H1 (cell line): ENCODE measurements at regions not wholly inside any gene's neighbourhood (a gene's known extent, or its start where the extent isn't known, plus 50 kb on each side); places are given as distances from the start of the nearest gene placed in this dataset.

Source experiments
- CTCF ChIA-PET: fragments of 300-600 bp; sonication (Branson Sonifier 250); formaldehyde crosslinking; loops from one replicate; lab custom pipeline; 2021; ENCODE audit not compliant: partially characterized antibody; lab: Charles Lee
- POLR2A ChIA-PET: fragments of 300-600 bp; sonication (Branson Sonifier 250); formaldehyde crosslinking; loops from one replicate; lab custom pipeline; 2021; ENCODE audit warnings: inconsistent platforms; ENCODE audit not compliant: partially characterized antibody; lab: Charles Lee
- DNase-seq, 2 experiments: peaks; one replicate each; pipeline versions ENCODE4 v3.0.0 to v3.0.0-alpha.2; 2010 to 2022; ENCODE audit warnings: low spot score in 2 of 2, low read depth in 1 of 2, mixed read lengths in 1 of 2
- FAIRE-seq: peaks from 2 replicates; lab custom pipeline; 2011; peaks lifted over from hg19 to GRCh38; lab: Jason Lieb, UNC
- H2AFZ ChIP-seq: 2 replicates; pipeline ENCODE4 v1.8.1; 2012; ENCODE audit warnings: low read length, inconsistent platforms
- H2AK5ac ChIP-seq: 2 replicates; pipeline ENCODE4 v1.6.1; 2013; ENCODE audit warnings: low read depth, low read length
- H2BK120ac ChIP-seq: replicated peaks from 2 replicates; pipeline ENCODE3; 2013; ENCODE audit warnings: low read depth, low read length, inconsistent platforms
- H2BK12ac ChIP-seq: 2 replicates; pipeline ENCODE4 v1.6.1; 2013; ENCODE audit warnings: low read depth, low read length
- H2BK15ac ChIP-seq: 2 replicates; pipeline ENCODE4 v1.6.1; 2013; ENCODE audit warnings: low read length
- H2BK20ac ChIP-seq: 2 replicates; pipeline ENCODE4 v1.6.1; 2013; ENCODE audit warnings: low read length
- H2BK5ac ChIP-seq: 2 replicates; pipeline ENCODE4 v1.6.1; 2013; ENCODE audit warnings: low read depth, low read length
- H3K14ac ChIP-seq: 2 replicates; pipeline ENCODE4 v1.6.1; 2013; ENCODE audit warnings: inconsistent platforms; ENCODE audit not compliant: insufficient read length
- H3K18ac ChIP-seq: 2 replicates; pipeline ENCODE4 v1.6.1; 2013; ENCODE audit warnings: low read length; ENCODE audit errors: extremely low read depth
- H3K23ac ChIP-seq: 2 replicates; pipeline ENCODE4 v1.6.1; 2013; ENCODE audit warnings: inconsistent platforms; ENCODE audit not compliant: insufficient read length
- H3K23me2 ChIP-seq: 2 replicates; pipeline ENCODE4 v1.6.1; 2013; ENCODE audit warnings: low read depth, low read length
- H3K27ac ChIP-seq: 2 replicates; pipeline ENCODE4 v1.6.1; 2011; ENCODE audit warnings: low read depth, low read length, inconsistent platforms
- H3K27me3 ChIP-seq, 4 experiments: replicated peaks in 1 of 4; 1 replicate in 1 of 4; 2 replicates in 3 of 4; pipeline versions ENCODE4 v1.6.1 to v1.8.1; 2011 to 2013; ENCODE audit warnings: low read length in 3 of 4, mild to moderate bottlenecking in 3 of 4, inconsistent platforms in 2 of 4, mixed read lengths in 2 of 4, moderate library complexity in 1 of 4; ENCODE audit not compliant: control insufficient read depth in 3 of 4, insufficient read depth in 3 of 4; ENCODE audit errors: extremely low read depth in 1 of 4
- H3K36me3 ChIP-seq, 4 experiments: 2 replicates each; pipeline versions ENCODE4 v1.6.1 to v1.8.1; 2011 to 2013; ENCODE audit warnings: mild to moderate bottlenecking in 4 of 4, low read length in 3 of 4, moderate library complexity in 2 of 4, control low read depth in 1 of 4, inconsistent platforms in 1 of 4; ENCODE audit not compliant: insufficient read depth in 4 of 4, control insufficient read depth in 2 of 4
- H3K4ac ChIP-seq: replicated peaks from 2 replicates; pipeline ENCODE3; 2013; ENCODE audit warnings: low read length, low read depth, mixed read lengths, inconsistent platforms; ENCODE audit not compliant: insufficient read length
- H3K4me1 ChIP-seq, 4 experiments: replicated peaks in 1 of 4; 1 replicate in 1 of 4; 2 replicates in 3 of 4; pipeline versions ENCODE4 v1.6.1 to v1.8.1; 2011 to 2013; ENCODE audit warnings: low read length in 3 of 4, inconsistent platforms in 2 of 4, mixed read lengths in 1 of 4; ENCODE audit not compliant: insufficient read depth in 4 of 4, control insufficient read depth in 3 of 4
- H3K4me2 ChIP-seq, 2 experiments: 2 replicates each; pipeline versions ENCODE4 v1.6.1 to v1.8.1; 2011 to 2013; ENCODE audit warnings: low read depth in 2 of 2, low read length in 2 of 2, control low read depth in 1 of 2, inconsistent platforms in 1 of 2, mild to moderate bottlenecking in 1 of 2; ENCODE audit not compliant: insufficient read depth in 1 of 2
- H3K4me3 ChIP-seq, 4 experiments: fragments of 200-600, 300-600 bp in 1 of 4; sonication (generic), shearing (Covaris generic), sonication (Bioruptor Twin) in 1 of 4; 2 replicates each; pipeline versions ENCODE4 v1.5.1 to v1.8.1; 2011 to 2016; ENCODE audit warnings: low read length in 4 of 4, low read depth in 3 of 4, control low read depth in 2 of 4, inconsistent platforms in 2 of 4, mild to moderate bottlenecking in 2 of 4, mixed read lengths in 1 of 4, moderate library complexity in 1 of 4; ENCODE audit not compliant: insufficient read depth in 2 of 4; ENCODE audit errors: extremely low read depth in 1 of 4
- H3K56ac ChIP-seq: replicated peaks from 2 replicates; pipeline ENCODE3; 2013; ENCODE audit warnings: low read depth, mild to moderate bottlenecking, mixed read lengths, low read length, inconsistent platforms; ENCODE audit not compliant: insufficient read length
- H3K79me1 ChIP-seq: 2 replicates; pipeline ENCODE4 v1.6.1; 2013; ENCODE audit warnings: low read depth, low read length, control low read depth
- H3K79me2 ChIP-seq, 2 experiments: 2 replicates each; pipeline versions ENCODE4 v1.6.1 to v1.8.1; 2012 to 2013; ENCODE audit warnings: low read length in 2 of 2, mild to moderate bottlenecking in 2 of 2, inconsistent platforms in 1 of 2; ENCODE audit not compliant: insufficient read depth in 2 of 2, control insufficient read depth in 1 of 2
- H3K9ac ChIP-seq, 4 experiments: replicated peaks in 1 of 4; 1 replicate in 1 of 4; 2 replicates in 3 of 4; pipeline versions ENCODE4 v1.6.1 to v1.8.1; 2011 to 2013; ENCODE audit warnings: low read depth in 3 of 4, low read length in 3 of 4, control low read depth in 2 of 4, mild to moderate bottlenecking in 2 of 4, moderate library complexity in 2 of 4, inconsistent platforms in 1 of 4; ENCODE audit errors: extremely low read depth in 1 of 4
- H3K9me3 ChIP-seq, 2 experiments: 2 replicates each; pipeline versions ENCODE4 v1.6.1 to v1.8.1; 2012 to 2013; ENCODE audit warnings: mild to moderate bottlenecking in 2 of 2, moderate library complexity in 2 of 2, control low read depth in 1 of 2, inconsistent platforms in 1 of 2, low read depth in 1 of 2, low read length in 1 of 2, mixed read lengths in 1 of 2; ENCODE audit not compliant: insufficient read depth in 2 of 2
- H4K20me1 ChIP-seq, 2 experiments: replicated peaks in 1 of 2; 2 replicates each; pipeline versions ENCODE3 to v1.8.1; 2011 to 2013; ENCODE audit warnings: inconsistent platforms in 2 of 2, low read length in 2 of 2, mild to moderate bottlenecking in 1 of 2; ENCODE audit not compliant: insufficient read depth in 2 of 2, control insufficient read depth in 1 of 2
- H4K5ac ChIP-seq: 2 replicates; pipeline ENCODE4 v1.6.1; 2013; ENCODE audit warnings: low read length, low read depth, mixed read lengths, inconsistent platforms; ENCODE audit not compliant: insufficient read length
- H4K8ac ChIP-seq: 2 replicates; pipeline ENCODE4 v1.8.0; 2013; ENCODE audit warnings: mild to moderate bottlenecking, moderate library complexity, low read length, inconsistent platforms; ENCODE audit not compliant: insufficient read depth; ENCODE audit errors: extremely low read depth
- H4K91ac ChIP-seq: replicated peaks from 2 replicates; pipeline ENCODE3; 2013; ENCODE audit warnings: low read length, mixed read lengths, inconsistent platforms; ENCODE audit not compliant: insufficient read length
- ASH2L ChIP-seq: fragments of 200-600, 300-600 bp; sonication (generic); IDR thresholded peaks from one replicate; pipeline ENCODE4 v1.7.1; 2017; ENCODE audit warnings: low read length
- RBBP5 ChIP-seq: IDR thresholded peaks from 2 replicates; pipeline ENCODE4 v1.7.1; 2012; ENCODE audit warnings: low read depth, mild to moderate bottlenecking, inconsistent platforms, low read length, moderate library complexity, borderline replicate concordance
- WGBS, 2 experiments: shearing (Covaris generic) in 1 of 2; methylation state at CpG; one replicate each; pipeline versions ENCODE4 v1.1.6 to v1.1.7; 2013 to 2015; ENCODE audit warnings: low lambda C conversion rate in 2 of 2, mixed read lengths in 2 of 2, inconsistent platforms in 1 of 2, low coverage in 1 of 2, missing lambda C conversion rate in 1 of 2; ENCODE audit not compliant: insufficient replicate concordance in 2 of 2, insufficient coverage in 1 of 2, insufficient read length in 1 of 2; ENCODE audit errors: extremely low coverage in 1 of 2, missing lambda C conversion rate in 1 of 2; 5-methylcytosine and 5-hydroxymethylcytosine counted together
- TF ChIP-seq, protein P1 (sequence below): IDR thresholded peaks from 2 replicates; pipeline ENCODE4 v1.6.1; 2012; ENCODE audit warnings: inconsistent platforms

DNA sequence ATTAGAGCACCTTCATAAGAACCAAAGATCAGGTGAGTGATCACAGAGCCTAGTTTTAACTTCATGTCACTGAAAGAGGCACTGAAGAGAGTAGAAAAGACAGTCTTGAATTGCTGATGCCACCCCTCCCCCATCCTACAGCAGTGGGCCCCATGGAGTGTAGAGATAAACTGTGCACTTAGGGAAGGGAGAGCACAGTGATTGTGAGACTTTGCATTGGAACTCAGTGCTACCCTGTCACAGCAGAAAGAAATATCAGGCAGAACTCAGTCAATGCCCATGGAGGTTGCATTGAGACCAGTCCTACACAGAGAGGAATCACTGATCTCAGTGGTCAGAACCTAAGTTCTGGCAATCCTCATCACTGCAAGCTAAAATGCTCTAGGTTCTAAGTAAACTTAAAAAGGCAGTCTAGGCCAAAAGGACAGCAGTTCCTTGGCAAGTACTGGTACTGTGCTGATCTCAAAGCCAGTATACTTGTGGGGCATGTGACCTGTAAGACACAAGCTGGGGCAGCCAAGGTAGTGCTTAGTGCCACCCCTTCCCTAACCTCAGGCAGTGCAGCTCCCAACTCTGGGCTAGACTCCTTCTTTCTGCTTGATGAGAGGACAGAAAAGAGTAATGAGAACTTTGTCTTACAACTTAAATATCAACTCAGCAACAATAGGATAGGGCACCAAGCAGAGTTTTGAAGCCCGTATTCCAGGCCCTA is 94.1 kb downstream of the FSCB start:
- Histone ChIP-seq H4K8ac (no peak overlapping the region; the same call in 1 of the 2 replicates), H3K4me3 (no peak overlapping the region), H2BK15ac (no peak overlapping the region), H4K91ac (no peak overlapping the region), H3K36me3 (no peaks in the 10 kb centered on the region), H3K4me2 (peak overlapping the region; percentile 8 to 39; a peak in 2 of 4 replicates), H3K79me1 (no peaks in the 10 kb centered on the region), H4K20me1 (no peaks in the 10 kb centered on the region), H3K56ac (no peak overlapping the region), H2BK5ac (no peak overlapping the region), H3K9ac (no peak overlapping the region), H2AFZ (peak overlapping the region; percentile 94), H3K27me3 (no peaks in the 10 kb centered on the region), H3K23ac (no peak overlapping the region), H3K79me2 (no peaks in the 10 kb centered on the region), H3K23me2 (no peaks in the 10 kb centered on the region), H2BK12ac (no peak overlapping the region), H3K18ac (no peak overlapping the region), H3K4ac (no peak overlapping the region), H2BK120ac (no peak overlapping the region), H3K9me3 (peaks cover 6 to 10% of the 10 kb centered on the region in 2 experiments; a peak in 2 of 4 replicates), H3K14ac (no peak overlapping the region), H2BK20ac (no peak overlapping the region), H4K5ac (no peak overlapping the region), H3K27ac (no peak overlapping the region), H3K4me1 (peaks cover 0 to 7% (median 5%) of the 10 kb centered on the region in 4 experiments; a peak in 5 of 7 replicates), H2AK5ac (no peak overlapping the region)
- CTCF ChIA-PET = interaction anchor here (0.6 kb wide), 1 partner anchor 532 kb away, joined by 5 read pairs; no protein-coding TSS in a partner anchor
- peak in 1 of 2 experiments; percentile 45 for DNase-seq
- TF ChIP-seq RBBP5 = 0 out of 2 replicates have a peak, but pooled peaks have one; percentile 56
- TF ChIP-seq, protein P1, sequence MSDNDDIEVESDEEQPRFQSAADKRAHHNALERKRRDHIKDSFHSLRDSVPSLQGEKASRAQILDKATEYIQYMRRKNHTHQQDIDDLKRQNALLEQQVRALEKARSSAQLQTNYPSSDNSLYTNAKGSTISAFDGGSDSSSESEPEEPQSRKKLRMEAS = no peak
- peak; percentile 73 for TF ChIP-seq ASH2L
- WGBS, 2 experiments = 100% methylated on average over 1 of the region's 1 CpG; no CpG with 5 or more reads in 1 of the 2 experiments
- POLR2A ChIA-PET = no interaction called here
- FAIRE-seq = no peak
